Neural cell (in vitro differentiated cells): ENCODE measurements at regions not wholly inside any gene's neighbourhood (a gene's known extent, or its start where the extent isn't known, plus 50 kb on each side); places are given as distances from the start of the nearest gene placed in this dataset.

Experiments
- CTCF ChIP-seq: fragments of 450-650 bp; IDR thresholded peaks from 2 replicates; pipeline ENCODE4 v1.5.1; 2014; ENCODE audit warnings: antibody characterized with exemption, mild to moderate bottlenecking, moderate library complexity; ENCODE audit not compliant: poor library complexity, severe bottlenecking
- EP300 ChIP-seq: fragments of 450-650 bp; conservative IDR thresholded peaks from 2 replicates; pipeline ENCODE4 v1.6.1; 2014; ENCODE audit warnings: antibody characterized with exemption, mild to moderate bottlenecking, moderate library complexity; ENCODE audit not compliant: poor library complexity, severe bottlenecking
- EZH2 ChIP-seq: fragments of 200-600, 300-800 bp; shearing (Covaris generic), sonication (generic); IDR thresholded peaks from 2 replicates; pipeline ENCODE4 v1.6.1; 2014; ENCODE audit warnings: antibody characterized with exemption, low read length, borderline replicate concordance, mild to moderate bottlenecking; ENCODE audit not compliant: insufficient read depth, poor library complexity, severe bottlenecking
- POLR2AphosphoS5 ChIP-seq: IDR thresholded peaks from 2 replicates; pipeline ENCODE4 v1.6.1; 2012
- RAD21 ChIP-seq: fragments of 450-650 bp; conservative IDR thresholded peaks from 2 replicates; pipeline ENCODE4 v1.6.1; 2014; ENCODE audit warnings: antibody characterized with exemption, mild to moderate bottlenecking, moderate library complexity
- REST ChIP-seq: IDR thresholded peaks from 2 replicates; pipeline ENCODE4 v1.6.1; 2012; ENCODE audit warnings: borderline replicate concordance
- TAF1 ChIP-seq: IDR thresholded peaks from 2 replicates; pipeline ENCODE4 v1.6.1; 2012; ENCODE audit warnings: low read depth

- TF ChIP-seq EP300 (no peak), CTCF (no peak), EZH2 (no peak), POLR2AphosphoS5 (no peak), REST (no peak), TAF1 (no peak), RAD21 (no peak)
These were observed 131.5 kb downstream of the RPS24 start for GRCh38 chr10:78165172-78165571.
